CD4-positive, alpha-beta T cell treated with Interleukin-4 for 4 hours (primary cell): ENCODE measurements at regions not wholly inside any gene's neighbourhood (a gene's known extent, or its start where the extent isn't known, plus 50 kb on each side); places are given as distances from the start of the nearest gene placed in this dataset.
"Not testable (repeated sequence)": the region's sequence is repeated elsewhere in the genome, so short reads cannot be mapped to it uniquely, and the experiment has no call there.

Experiments used
- DNase-seq: peaks from one replicate; pipeline ENCODE4 v3.0.0-alpha.2; 2020

DNA sequence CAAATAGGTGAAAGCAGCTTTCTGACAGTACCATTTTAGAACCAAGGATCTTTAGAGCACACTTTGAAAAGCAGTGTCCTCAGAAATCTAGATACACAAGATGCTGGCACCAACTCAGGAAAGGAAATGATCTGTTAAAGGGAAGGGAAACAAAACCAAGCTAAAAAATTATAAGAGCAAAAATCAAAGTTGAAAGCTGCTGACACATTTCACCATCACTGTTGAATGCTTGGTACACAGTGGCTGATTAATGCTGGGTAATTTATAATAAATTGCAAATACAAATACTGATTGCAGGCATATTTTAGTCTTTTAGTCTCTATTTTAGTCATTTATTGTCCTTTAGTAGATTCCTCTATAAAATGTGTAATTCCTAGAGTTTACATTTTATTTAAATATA, 1540.1 kb upstream of the PCDH10 start:
- DNase-seq, result no peak

- DNase-seq, result not testable (repeated sequence)
These were observed 1538.6 kb upstream of the PCDH10 start for GRCh38 chr4:131610517-131610916.

DNA sequence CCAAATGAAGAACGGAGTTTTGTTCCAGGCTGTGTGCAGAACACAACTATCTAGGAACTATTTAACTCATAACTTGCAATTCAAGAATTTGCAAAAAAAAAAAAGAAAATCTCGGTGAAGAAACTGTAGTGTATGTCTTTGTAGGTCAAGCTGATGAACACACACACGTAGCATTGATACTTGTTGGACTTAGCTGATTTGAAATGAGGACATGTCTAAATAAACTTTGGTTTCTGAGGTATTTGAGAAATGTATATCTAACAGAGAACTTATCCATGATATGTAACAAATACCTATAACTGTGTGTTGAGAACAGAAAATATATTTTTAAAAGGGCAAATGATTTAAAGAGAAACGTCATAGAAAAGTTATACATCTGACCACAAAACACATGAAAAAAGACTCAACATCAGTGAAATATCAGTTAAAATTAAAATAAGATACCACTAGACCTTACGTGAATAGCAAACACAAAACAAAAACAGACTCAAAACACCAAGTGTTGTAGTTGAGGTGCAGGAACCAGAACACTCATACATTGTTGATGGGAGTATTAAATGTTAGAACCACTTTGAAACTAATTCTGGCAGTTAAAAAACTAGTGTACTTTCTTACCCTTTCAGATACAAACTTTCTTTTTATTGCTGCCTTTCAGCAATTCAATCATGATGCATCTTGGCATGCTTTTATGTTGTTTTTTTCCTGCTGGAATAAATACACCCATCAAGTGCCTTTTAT, 1535.8 kb upstream of the PCDH10 start:
- no peak for DNase-seq

- no peak for DNase-seq
These were observed 1535.3 kb upstream of the PCDH10 start for GRCh38 chr4:131613824-131614216.

DNA sequence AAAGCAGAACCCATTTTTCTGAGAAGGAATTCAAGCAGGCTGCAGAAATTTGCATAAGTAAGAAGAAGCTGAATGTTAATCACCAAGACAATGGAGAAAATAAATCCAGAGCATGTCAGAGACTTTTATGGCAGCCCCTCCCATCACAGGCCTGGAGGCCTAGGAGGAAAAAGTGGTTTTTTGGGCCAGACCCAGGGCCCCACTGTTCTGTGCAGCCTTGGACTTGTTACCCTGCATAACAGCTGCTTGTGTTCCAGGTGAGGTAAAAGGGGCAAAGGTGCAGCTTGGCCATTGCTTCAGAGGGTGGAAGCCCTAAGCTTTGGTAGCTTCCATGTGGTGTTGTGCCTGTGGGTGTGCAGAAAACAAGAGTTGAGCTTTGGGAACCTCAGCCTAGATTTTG, 1516.2 kb upstream of the PCDH10 start:
- DNase-seq, result no peak

DNA sequence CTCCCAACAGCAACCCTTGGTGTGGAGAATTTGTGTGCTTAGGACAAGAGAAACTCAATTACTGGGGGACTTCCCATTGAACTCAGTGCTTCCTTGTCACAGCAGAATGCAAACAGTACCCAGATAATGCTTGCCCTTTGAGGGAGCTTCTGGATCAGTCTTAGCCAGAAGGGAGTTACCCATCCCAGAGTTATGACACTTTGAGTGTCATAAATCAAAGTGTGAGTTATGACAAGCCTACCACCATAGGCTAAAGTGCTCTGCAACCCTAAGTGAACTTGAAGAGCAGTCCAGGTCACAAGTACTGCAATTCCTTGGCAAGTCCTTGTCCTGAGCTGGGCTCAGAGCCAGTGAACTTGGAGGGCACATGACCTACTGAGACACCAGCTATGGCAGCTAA, 1513.9 kb upstream of the PCDH10 start:
- DNase-seq, result no peak

GRCh38 chr4:131638781-131639180, 1510.3 kb upstream of the PCDH10 start:
- DNase-seq, result no peak

DNA sequence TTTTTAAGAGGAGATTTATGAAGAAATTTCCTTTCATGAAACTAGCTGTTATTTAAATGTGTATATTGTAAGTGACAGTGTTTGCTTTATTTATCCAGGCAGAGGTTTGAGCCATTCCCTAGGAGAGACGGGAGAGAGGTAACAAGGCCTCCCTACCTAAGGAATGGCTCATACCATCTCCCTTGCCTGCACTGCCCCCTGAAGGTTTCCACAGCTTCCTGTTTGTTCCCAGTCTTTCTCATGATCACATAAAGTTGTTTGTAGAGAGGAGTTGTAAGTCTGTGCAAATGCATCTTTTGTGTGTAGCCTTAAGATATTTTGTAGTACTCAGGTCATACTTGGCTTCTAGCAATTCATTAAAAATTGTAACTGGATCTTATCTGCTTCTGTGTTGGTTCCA, 1504.5 kb upstream of the PCDH10 start:
- DNase-seq, result no peak

DNA sequence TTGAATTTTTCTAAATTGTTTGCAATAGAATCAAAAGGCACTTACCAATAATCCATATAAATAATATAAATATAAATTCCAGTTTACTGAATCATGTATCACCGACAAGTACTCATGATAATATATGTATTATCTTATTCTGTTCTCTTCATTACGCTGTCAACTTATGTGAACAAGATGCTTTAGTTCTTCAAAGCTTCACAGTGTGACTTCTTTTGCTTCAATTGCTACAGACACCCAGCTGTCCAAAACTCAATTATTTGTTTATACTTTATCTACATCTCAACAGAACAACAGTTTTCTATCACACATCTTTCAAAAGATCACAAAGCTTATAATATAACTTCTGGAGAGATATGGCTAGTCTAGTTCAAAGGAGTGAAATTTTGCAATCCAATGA, 1499.9 kb upstream of the PCDH10 start:
- DNase-seq, result no peak

GRCh38 chr4:131650951-131651350, 1498.1 kb upstream of the PCDH10 start:
- DNase-seq, result no peak

DNA sequence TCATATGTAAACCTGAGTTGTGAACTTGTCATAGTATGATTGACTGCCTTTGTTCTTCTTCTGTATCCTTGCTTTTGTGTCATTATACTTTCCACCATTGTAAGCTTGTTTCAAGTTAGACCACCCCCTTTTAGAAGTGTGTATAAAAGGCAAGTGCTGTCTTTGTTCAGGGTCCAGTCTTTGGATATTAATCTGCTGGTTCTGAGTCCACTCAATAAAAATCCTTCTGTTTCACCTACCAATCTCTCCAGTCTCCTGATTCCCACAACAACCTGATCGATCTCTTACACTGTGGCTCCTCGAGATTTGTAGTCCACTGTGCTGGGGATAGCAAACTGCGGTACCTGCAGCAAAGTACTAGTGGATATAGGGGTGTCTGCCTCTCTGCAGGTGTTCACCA, 1465.8 kb upstream of the PCDH10 start:
- DNase-seq, result not testable (repeated sequence)

GRCh38 chr4:131721883-131722282, 1427.2 kb upstream of the PCDH10 start:
- DNase-seq, result no peak

DNA sequence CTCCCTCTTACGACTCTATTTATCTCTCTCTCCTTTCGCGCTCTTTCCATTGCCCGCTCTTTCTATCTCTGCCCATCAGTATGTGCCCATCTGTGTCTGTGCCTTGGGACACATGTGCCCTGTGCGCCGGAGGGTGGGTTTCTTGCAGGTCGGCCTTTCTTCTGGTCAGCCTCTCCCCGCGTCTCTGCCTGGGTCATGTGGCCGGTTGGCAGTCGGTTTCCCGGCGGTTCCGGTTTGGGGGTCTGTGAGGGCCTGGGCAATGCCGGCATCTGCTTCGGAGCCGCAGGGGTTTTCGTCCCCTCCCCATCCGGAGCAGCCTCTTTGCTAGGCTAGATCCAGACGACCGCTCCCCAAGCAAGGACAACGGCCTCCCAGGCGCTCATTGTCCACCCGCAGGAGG, 1426.0 kb upstream of the PCDH10 start:
- not testable (repeated sequence) for DNase-seq

- peak; percentile 33 for DNase-seq
These were observed 1424.2 kb upstream of the PCDH10 start for GRCh38 chr4:131724847-131725246.

GRCh38 chr4:131725521-131725920, 1423.6 kb upstream of the PCDH10 start:
- not testable (repeated sequence) for DNase-seq

GRCh38 chr4:131726940-131727339, 1422.2 kb upstream of the PCDH10 start:
- not testable (repeated sequence) for DNase-seq

GRCh38 chr4:131727418-131727817, 1421.7 kb upstream of the PCDH10 start:
- DNase-seq, result not testable (repeated sequence)

GRCh38 chr4:131729205-131729604, 1419.9 kb upstream of the PCDH10 start:
- not testable (repeated sequence) for DNase-seq

DNA sequence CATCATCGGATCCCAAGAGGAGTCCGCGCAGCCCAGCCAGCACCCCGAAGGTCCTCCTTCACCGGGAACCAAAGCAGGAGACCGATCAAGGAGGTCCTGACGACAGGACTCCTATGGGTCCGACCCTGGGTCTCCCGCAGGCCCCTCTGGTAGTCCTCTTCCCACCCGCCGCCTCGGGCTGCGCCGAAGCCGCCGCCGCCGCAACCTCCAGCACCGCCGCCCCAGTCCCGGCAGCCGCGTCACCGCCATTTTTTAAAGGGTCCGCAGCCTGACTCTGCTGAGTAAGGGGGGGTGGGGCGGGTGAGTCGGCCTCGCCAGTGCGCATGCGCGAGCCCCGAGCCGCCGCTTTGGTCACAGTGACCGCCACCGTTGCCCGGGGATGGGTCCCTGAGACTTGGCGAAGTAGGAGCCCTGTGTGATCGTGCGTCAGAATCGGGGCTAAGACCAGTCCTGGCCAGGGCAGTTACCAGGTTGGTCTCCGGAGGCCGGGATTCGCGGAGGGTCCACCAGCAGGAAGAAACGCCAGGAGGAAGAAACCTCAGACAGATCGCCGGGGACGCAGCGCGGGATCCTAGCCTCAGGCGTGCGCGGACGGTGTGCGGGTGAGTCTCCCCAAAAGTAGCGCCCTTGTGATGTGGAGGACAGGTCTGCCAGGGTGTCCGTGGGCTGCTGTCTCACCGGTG, 1419.2 kb upstream of the PCDH10 start:
- DNase-seq, result not testable (repeated sequence)

DNA sequence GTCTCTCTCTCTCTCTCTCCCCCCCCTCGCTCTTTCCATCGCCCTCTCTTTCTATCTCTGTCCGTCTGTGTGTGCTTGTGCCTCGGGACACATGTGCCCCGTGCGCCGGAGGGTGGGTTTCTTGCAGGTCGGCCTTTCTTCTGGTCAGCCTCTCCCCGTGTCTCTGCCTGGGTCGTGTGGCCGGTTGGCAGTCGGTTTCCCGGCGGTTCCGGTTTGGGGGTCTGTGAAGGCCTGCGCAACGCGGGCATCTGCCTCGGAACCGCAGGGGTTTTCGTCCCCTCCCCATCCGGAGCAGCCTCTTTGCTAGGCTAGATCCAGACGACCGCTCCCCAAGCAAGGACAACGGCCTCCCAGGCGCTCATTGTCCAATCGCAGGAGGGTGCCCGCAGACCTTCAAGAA, 1418.5 kb upstream of the PCDH10 start:
- DNase-seq, result not testable (repeated sequence)

GRCh38 chr4:131732034-131732630, 1417.0 kb upstream of the PCDH10 start:
- DNase-seq, result not testable (repeated sequence)

DNA sequence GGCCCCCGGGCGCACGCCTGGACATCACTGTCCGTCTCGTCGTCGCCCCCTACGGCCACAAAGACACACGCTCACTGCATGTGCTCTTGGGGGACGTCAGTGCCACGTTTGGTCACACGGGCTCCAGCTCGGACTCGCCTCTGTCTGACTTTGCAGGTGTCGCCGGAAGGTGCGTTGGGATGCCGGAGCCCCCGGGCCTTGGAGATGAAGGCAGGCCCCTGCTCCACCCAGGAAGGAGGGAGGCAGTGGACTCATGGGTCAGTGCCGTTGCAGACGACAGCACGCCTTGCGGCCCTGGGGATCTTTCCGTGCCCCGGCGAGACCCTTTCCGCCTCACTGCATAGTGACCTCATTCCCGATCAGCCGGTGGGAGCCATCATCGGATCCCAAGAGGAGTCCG, 1414.8 kb upstream of the PCDH10 start:
- DNase-seq, result not testable (repeated sequence)

- not testable (repeated sequence) for DNase-seq
These were observed 1414.2 kb upstream of the PCDH10 start for GRCh38 chr4:131734851-131735385.

- DNase-seq, result not testable (repeated sequence)
These were observed 1410.1 kb upstream of the PCDH10 start for GRCh38 chr4:131738991-131739390.
